Parathyroid adenoma (tissue), 2 donors: ENCODE measurements at regions not wholly inside any gene's neighbourhood (a gene's known extent, or its start where the extent isn't known, plus 50 kb on each side); places are given as distances from the start of the nearest gene placed in this dataset.

ENCODE experiments used
- H2AFZ ChIP-seq: fragments of 300-600 bp; sonication (generic); one replicate; pipeline ENCODE4 v1.7.0; 2017; ENCODE audit warnings: antibody characterized with exemption, mild to moderate bottlenecking
- H3K27ac ChIP-seq: fragments of 300-600 bp; sonication (generic); one replicate; pipeline ENCODE4 v1.7.0; 2017
- H3K27me3 ChIP-seq: fragments of 300-600 bp; sonication (generic); one replicate; pipeline ENCODE4 v1.7.0; 2017; ENCODE audit warnings: low read length; ENCODE audit not compliant: control insufficient read depth, insufficient read depth
- H3K36me3 ChIP-seq: fragments of 300-600 bp; sonication (generic); one replicate; pipeline ENCODE4 v1.7.0; 2017; ENCODE audit warnings: low read length; ENCODE audit not compliant: control insufficient read depth, insufficient read depth
- H3K4me1 ChIP-seq: fragments of 300-600 bp; sonication (generic); one replicate; pipeline ENCODE4 v1.7.0; 2017; ENCODE audit warnings: control low read depth
- H3K4me2 ChIP-seq: fragments of 300-600 bp; sonication (generic); one replicate; pipeline ENCODE4 v1.7.0; 2017; ENCODE audit warnings: low read length
- H3K4me3 ChIP-seq: fragments of 300-600 bp; sonication (generic); one replicate; pipeline ENCODE4 v1.7.0; 2017; ENCODE audit warnings: low read depth, low read length
- H3K79me2 ChIP-seq: fragments of 300-600 bp; sonication (generic); one replicate; pipeline ENCODE4 v1.7.0; 2017; ENCODE audit warnings: control low read depth
- H3K9ac ChIP-seq: fragments of 300-600 bp; sonication (generic); one replicate; pipeline ENCODE4 v1.7.0; 2017; ENCODE audit warnings: mild to moderate bottlenecking
- H3K9me3 ChIP-seq: fragments of 300-600 bp; sonication (generic); one replicate; pipeline ENCODE4 v1.7.0; 2017; ENCODE audit warnings: low read length; ENCODE audit not compliant: control insufficient read depth
- TF ChIP-seq, protein P1 (sequence below): fragments of 300-600 bp; sonication (generic); IDR thresholded peaks from one replicate; pipeline ENCODE4 v1.7.0; 2017; ENCODE audit warnings: antibody characterized with exemption, mild to moderate bottlenecking
- donor health status: primary hyperparathyroidism.

DNA sequence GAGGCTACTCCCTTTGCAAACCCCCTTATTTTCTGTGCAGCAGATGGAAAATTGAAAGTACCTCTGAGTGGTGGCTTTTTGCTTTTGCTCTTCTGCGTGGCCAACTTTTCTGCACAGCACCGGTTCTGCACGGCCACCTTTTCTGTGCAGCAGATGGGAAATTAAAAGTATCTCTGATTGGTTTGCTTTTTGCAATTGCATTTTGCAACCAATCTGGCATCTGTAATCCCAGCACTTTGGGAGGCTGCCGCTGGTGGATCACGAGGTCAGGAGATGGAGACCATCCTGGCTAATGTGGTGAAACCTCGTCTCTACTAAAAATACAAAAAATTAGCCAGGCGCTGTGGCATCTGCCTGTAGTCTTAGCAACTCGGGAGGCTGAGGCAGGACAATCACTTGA is 79.5 kb upstream of the CHMP2B start:
- H3K9me3 ChIP-seq, result no peaks in the 10 kb centered on the region
- TF ChIP-seq, protein P1, sequence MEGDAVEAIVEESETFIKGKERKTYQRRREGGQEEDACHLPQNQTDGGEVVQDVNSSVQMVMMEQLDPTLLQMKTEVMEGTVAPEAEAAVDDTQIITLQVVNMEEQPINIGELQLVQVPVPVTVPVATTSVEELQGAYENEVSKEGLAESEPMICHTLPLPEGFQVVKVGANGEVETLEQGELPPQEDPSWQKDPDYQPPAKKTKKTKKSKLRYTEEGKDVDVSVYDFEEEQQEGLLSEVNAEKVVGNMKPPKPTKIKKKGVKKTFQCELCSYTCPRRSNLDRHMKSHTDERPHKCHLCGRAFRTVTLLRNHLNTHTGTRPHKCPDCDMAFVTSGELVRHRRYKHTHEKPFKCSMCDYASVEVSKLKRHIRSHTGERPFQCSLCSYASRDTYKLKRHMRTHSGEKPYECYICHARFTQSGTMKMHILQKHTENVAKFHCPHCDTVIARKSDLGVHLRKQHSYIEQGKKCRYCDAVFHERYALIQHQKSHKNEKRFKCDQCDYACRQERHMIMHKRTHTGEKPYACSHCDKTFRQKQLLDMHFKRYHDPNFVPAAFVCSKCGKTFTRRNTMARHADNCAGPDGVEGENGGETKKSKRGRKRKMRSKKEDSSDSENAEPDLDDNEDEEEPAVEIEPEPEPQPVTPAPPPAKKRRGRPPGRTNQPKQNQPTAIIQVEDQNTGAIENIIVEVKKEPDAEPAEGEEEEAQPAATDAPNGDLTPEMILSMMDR, result no peak
- H2AFZ ChIP-seq, result no peak overlapping the region
- no peaks in the 10 kb centered on the region for H3K27me3 ChIP-seq
- H3K4me2 ChIP-seq, result no peak overlapping the region
- no peak overlapping the region for H3K4me3 ChIP-seq
- H3K4me1 ChIP-seq, result no peaks in the 10 kb centered on the region
- H3K9ac ChIP-seq, result no peak overlapping the region
- H3K36me3 ChIP-seq, result no peaks in the 10 kb centered on the region
- H3K79me2 ChIP-seq, result no peaks in the 10 kb centered on the region
- H3K27ac ChIP-seq, result no peak overlapping the region

- no peaks in the 10 kb centered on the region for H3K4me1 ChIP-seq
- no peak overlapping the region for H3K4me2 ChIP-seq
- no peak overlapping the region for H2AFZ ChIP-seq
- H3K4me3 ChIP-seq, result no peak overlapping the region
- no peak overlapping the region for H3K27ac ChIP-seq
- no peaks in the 10 kb centered on the region for H3K79me2 ChIP-seq
- no peak overlapping the region for H3K9ac ChIP-seq
- H3K36me3 ChIP-seq, result no peaks in the 10 kb centered on the region
- no peaks in the 10 kb centered on the region for H3K9me3 ChIP-seq
- TF ChIP-seq, protein P1, result no peak
- no peaks in the 10 kb centered on the region for H3K27me3 ChIP-seq
Observed at GRCh38 chr3:87145553-87145952, 81.6 kb upstream of the CHMP2B start.

- Histone ChIP-seq H3K9ac (no peak overlapping the region), H3K4me1 (no peaks in the 10 kb centered on the region), H3K27me3 (no peaks in the 10 kb centered on the region), H3K4me3 (no peak overlapping the region), H3K27ac (no peak overlapping the region), H3K9me3 (peaks cover 2% of the 10 kb centered on the region), H3K36me3 (no peaks in the 10 kb centered on the region), H3K79me2 (no peaks in the 10 kb centered on the region), H2AFZ (no peak overlapping the region), H3K4me2 (no peak overlapping the region)
- TF ChIP-seq, protein P1, result no peak
Observed at GRCh38 chr3:87136066-87136596, 91.0 kb upstream of the CHMP2B start.

DNA sequence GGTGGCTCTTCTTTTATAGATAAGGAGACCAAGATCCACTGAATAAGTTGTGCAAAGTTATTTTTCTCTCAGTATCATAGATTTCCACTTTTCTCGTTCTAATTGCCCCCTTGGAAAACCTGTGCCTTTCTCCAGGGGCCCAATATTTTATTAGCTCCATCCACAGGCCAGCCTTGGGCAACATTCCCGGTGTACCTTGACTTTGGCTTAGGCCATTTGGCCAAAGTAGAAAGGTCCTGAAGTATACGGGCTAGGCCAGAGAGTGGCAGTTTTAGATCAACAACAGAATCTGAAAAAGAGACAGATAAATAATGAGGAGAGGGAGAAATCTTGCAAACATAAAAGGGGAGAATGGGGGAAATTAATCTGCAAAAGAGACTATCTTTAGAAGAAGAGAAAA is 91.7 kb upstream of the CHMP2B start:
- Histone ChIP-seq H3K27ac (no peak overlapping the region), H3K4me3 (no peak overlapping the region), H3K79me2 (no peaks in the 10 kb centered on the region), H3K36me3 (no peaks in the 10 kb centered on the region), H3K27me3 (no peaks in the 10 kb centered on the region), H3K9ac (no peak overlapping the region), H3K4me2 (no peak overlapping the region), H3K4me1 (no peaks in the 10 kb centered on the region), H3K9me3 (peaks cover 2% of the 10 kb centered on the region), H2AFZ (no peak overlapping the region)
- TF ChIP-seq, protein P1, result no peak

DNA sequence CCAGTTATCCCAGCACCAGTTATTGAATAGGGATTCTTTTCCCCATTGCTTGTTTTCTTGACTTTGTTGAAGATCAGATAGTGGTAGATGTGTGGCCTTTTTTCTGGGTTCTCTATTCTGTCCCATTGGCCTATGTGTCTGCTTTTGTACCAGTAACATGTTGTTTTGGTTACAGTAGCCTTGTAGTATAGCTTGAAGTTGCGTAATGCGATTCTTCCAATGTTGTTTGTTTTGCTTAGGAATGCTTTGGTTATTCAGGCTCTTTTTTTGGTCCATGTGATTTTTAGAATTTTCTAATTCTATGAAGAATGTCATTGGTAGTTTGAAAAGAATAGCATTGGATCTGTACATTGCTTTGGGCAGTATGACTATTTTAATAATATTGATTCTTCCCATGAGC is 94.3 kb upstream of the CHMP2B start:
- TF ChIP-seq, protein P1, result no peak
- Histone ChIP-seq H3K4me3 (no peak overlapping the region), H3K27ac (no peak overlapping the region)

More for the DNA sequence above, 94.3 kb upstream of the CHMP2B start:
- H3K79me2 ChIP-seq, result no peaks in the 10 kb centered on the region
- H3K4me1 ChIP-seq, result no peaks in the 10 kb centered on the region
- H3K9ac ChIP-seq, result no peak overlapping the region
- H3K4me2 ChIP-seq, result no peak overlapping the region
- H2AFZ ChIP-seq, result no peak overlapping the region
- H3K27me3 ChIP-seq, result no peaks in the 10 kb centered on the region
- H3K36me3 ChIP-seq, result no peaks in the 10 kb centered on the region
- peaks cover 2% of the 10 kb centered on the region for H3K9me3 ChIP-seq
